ENCODE measurements at regions not wholly inside any gene's neighbourhood (a gene's known extent, or its start where the extent isn't known, plus 50 kb on each side); places are given as distances from the start of the nearest gene placed in this dataset.

DNA sequence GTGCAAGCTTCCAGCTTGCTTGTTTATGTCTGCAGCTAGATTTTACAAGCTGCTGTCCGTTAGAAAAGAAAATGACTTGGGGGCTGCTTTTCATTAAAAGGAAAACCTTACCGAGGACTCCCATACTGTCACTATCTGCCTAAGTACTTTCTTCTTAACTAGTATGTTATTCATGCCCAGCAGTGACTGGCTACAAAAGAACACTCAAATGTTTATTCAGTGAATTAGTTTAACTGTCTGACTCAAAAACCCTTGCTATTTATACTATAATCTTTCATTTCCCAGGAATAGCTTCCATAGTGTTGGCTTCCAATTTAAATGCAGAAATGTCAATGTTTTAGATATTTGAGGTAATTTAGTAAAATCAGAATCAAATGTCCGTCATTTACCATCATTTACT, 164.9 kb downstream of the DTHD1 start:
- TF ChIP-seq ZNF76 (CRISPR knock-in tag; IDR thresholded peaks at IDR 0.05; ENCODE audit: borderline replicate concordance) (no peak), ERF (CRISPR knock-in tag; IDR thresholded peaks at IDR 0.05) (no peak), HOXB6 (CRISPR knock-in tag; IDR thresholded peaks at IDR 0.05; ENCODE audit: borderline replicate concordance) (no peak), CBX3 (IDR thresholded peaks at IDR 0.05; ENCODE audit: borderline replicate concordance in 1 of 2, low read length in 2 of 2) (no peak)
- TF ChIP-seq, protein P1, sequence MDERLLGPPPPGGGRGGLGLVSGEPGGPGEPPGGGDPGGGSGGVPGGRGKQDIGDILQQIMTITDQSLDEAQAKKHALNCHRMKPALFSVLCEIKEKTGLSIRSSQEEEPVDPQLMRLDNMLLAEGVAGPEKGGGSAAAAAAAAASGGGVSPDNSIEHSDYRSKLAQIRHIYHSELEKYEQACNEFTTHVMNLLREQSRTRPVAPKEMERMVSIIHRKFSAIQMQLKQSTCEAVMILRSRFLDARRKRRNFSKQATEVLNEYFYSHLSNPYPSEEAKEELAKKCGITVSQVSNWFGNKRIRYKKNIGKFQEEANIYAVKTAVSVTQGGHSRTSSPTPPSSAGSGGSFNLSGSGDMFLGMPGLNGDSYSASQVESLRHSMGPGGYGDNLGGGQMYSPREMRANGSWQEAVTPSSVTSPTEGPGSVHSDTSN (CRISPR knock-in tag; IDR thresholded peaks at IDR 0.05; ENCODE audit: low read depth): no peak
- TF ChIP-seq, protein P1 (tag; conservative IDR thresholded peaks at IDR 0.05; ENCODE audit: low read depth): no peak
